Umbilical cord (tissue), 1 donor: ENCODE measurements at regions not wholly inside any gene's neighbourhood (a gene's known extent, or its start where the extent isn't known, plus 50 kb on each side); places are given as distances from the start of the nearest gene placed in this dataset.
A peak's percentile ranks its signal among the peaks of the same experiment; 100 is the strongest.
"Not testable (repeated sequence)": the region's sequence is repeated elsewhere in the genome, so short reads cannot be mapped to it uniquely, and the experiment has no call there.

ENCODE experiments used
- DNase-seq: peaks from one replicate; pipeline ENCODE4 v3.0.0-alpha.2; 2015; ENCODE audit warnings: low spot score

GRCh38 chr7:14092331-14092730 lies 102.9 kb upstream of the ETV1 start:
- DNase-seq = peak; percentile 54

DNA sequence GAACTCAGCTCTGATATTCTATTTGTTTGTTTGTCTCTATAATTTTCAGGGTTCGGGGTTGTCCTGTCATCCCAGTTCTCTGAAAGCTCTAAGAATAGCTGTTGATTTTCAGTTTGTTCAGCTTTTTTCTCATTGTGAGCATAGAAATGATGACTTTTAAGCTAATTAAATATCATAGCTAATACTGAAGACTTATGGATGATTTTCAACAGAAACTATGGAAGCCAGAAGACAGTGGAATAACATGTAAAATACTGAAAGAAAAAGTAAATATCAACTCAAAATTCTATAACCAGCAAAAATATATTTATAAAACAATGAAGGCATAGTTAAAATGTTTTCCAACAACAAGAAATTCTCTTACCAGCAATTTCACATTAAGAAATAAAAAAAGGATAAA lies 96.4 kb upstream of the ETV1 start:
- DNase-seq = no peak

DNA sequence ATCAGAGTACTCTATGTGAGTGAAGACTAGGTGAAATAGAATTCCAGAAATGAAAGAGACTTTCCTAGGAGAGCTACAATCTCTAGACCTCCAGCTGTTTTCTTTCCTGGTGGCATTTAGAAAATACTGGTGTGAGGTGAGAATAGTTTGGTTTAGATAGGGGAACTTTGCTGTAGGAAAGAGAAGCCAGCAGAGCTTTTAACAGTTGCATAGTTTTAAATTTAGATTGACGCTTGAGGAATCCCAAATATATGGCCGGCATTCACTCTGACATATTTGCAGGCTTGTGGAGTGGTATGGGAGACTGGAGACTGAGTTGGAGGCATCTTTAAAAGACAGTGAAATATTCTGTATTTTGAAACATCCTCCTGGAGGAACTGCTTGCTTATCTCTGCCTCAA lies 94.3 kb upstream of the ETV1 start:
- DNase-seq = no peak

DNA sequence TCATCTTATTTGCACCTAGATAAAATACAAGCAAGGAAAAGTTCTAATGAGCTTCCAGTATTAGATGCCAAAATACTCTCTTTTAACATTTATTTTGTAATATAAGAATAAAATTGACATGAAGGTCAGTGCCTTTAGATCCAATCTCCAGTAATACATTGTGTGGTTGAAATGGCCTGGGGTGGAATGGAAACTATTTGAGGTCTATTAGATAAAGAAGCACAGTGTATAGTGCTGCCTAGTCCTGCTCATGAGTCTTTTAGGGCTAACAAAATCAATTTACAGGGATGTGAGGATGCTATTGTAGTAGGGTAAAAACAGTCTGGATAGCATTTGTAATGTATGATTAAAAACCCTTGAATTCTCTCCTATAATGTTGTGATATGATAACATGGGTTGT lies 84.5 kb upstream of the ETV1 start:
- no peak for DNase-seq

- DNase-seq = no peak
Observed at GRCh38 chr7:14073543-14073942, 84.1 kb upstream of the ETV1 start.

- DNase-seq = no peak
Observed at GRCh38 chr7:14071045-14071444, 81.6 kb upstream of the ETV1 start.

- no peak for DNase-seq
Observed at GRCh38 chr7:14069961-14070360, 80.5 kb upstream of the ETV1 start.

- DNase-seq = not testable (repeated sequence)
Observed at GRCh38 chr7:14066783-14067182, 77.3 kb upstream of the ETV1 start.

DNA sequence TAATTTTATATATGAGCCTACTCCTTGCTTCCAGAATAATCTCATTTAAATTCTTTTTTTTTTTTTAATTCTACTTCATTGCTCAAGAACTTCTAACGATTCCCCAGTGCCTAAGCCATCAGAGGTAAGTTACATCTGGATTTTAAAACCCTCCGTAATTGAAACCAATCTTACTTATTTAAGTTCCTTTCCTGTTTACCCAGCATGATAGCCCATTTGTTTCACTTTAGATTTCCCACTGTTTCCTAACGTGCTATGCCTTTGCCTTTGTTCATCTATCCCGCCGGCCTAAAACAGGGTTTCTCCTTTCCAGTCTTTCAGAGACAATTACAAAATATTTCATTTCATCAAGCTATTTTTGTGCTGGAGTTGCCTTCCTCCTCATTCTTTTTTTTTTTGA lies 75.8 kb upstream of the ETV1 start:
- no peak for DNase-seq

GRCh38 chr7:14055813-14056212 lies 66.3 kb upstream of the ETV1 start:
- no peak for DNase-seq

- no peak for DNase-seq
Observed at GRCh38 chr7:14054125-14054524, 64.7 kb upstream of the ETV1 start.

DNA sequence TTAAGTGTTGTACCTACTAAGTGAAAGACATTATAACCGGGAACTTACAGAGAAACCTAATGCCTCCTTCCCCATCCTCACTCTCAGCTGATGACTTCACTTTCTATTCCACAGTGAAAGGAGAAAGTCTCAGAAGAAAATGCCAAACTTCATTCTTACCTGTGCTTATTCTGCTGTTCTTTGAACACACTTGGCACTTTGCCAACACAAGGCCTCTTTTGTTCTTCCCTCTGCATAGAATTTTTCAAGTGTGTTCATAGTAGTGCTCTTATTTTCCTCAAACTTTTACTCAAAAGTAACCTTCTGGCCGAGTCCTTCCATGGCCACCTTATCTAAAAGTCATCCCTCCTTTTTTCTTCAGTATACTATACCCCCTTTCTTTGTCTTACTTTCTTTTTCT lies 59.4 kb upstream of the ETV1 start:
- no peak for DNase-seq

DNA sequence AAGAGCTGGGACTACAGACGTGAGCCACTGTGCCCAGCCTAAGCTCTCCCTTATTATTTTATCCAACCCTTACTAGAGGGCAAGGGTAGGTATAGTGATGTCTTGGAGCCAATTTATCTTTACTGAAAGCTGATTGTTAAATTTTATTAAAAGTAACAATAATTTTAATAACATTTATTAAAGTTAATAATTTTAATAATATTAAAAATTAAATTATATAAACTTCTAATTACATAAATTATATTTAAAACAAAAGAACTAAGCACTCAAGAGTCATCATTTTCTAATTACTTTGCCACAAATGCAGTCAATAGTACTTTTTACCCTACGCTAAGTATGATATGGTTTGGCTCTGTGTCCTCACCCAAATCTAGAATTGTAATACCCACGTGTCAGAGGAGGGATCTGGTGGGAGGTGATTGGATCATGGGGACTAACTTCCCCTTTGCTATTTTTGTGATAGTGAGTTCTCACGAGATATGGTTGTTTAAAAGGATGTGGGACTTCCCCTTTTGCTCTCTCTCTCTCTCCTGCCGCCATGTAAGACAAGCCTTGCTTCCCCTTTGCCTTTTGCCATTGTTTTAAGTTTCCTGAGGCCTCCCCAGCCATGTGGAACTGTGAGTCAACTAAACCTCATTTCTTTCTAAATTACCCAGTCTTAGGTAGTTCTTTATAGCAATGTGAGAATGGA lies 58.4 kb upstream of the ETV1 start:
- no peak for DNase-seq

- no peak for DNase-seq
Observed at GRCh38 chr7:14045651-14046050, 56.2 kb upstream of the ETV1 start.

- DNase-seq = no peak
Observed at GRCh38 chr7:14040528-14040927, 51.1 kb upstream of the ETV1 start.
